ENCODE measurements at regions not wholly inside any gene's neighbourhood (a gene's known extent, or its start where the extent isn't known, plus 50 kb on each side); places are given as distances from the start of the nearest gene placed in this dataset.
"Not testable (repeated sequence)": the region's sequence is repeated elsewhere in the genome, so short reads cannot be mapped to it uniquely, and the experiment has no call there.

DNA sequence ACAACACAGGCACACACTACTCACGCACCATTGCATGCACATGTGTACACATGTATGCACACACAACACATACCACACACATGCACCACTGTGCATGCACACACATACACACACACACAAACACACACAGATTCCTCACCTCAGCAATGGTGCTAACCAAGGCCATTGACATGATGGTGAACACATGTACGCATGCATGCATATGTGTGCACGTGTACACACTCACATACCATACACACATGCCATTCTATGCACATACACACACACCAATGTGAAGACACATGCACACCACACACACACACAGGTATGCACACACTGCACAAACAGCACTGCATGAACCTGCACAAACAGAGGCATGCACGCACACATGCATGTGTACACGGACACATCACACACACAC, 976.0 kb downstream of the DCDC2C start:
- DNase-seq (ENCODE audit: low read depth, low spot score): no peak

DNA sequence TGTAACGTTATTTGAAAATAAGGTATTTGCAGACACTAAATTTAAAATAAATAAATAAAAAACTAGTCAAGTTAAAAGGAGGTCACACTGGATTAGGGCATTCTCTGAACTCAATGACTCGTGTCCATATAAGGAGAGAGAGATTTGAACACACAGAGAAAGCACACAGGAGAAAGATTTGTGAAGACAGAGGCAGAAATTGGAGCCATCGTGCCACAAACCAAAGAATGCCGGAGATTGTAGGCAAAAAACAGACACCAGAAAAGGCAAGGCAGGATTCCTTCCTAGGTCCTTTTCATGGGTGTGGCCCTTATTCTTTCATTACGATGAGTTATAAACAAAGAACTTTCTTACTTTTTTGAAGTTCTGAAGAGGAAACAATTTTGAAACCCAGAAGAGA, 981.5 kb downstream of the DCDC2C start:
- DNase-seq (ENCODE audit: low read depth, low spot score): no peak

DNA sequence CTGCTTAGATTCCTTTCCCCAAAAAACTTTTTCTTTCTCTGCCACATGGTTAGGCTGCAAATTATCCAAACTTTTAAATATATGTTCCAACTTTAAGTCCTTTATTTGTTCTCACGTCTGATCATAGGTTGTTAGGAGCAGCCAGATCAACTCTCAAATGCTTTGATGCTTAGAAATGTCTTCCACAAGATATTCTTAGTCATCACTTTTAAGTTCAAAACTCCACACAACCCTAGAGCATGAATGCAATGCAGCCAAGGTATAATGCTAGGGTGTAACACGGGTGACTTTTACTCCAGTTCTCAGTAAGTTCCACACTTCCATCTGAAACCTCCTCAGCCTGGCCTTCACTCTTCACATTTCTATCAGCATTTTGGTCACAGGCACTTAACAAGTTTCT, 987.5 kb downstream of the DCDC2C start:
- DNase-seq (ENCODE audit: low read depth, low spot score): no peak

DNA sequence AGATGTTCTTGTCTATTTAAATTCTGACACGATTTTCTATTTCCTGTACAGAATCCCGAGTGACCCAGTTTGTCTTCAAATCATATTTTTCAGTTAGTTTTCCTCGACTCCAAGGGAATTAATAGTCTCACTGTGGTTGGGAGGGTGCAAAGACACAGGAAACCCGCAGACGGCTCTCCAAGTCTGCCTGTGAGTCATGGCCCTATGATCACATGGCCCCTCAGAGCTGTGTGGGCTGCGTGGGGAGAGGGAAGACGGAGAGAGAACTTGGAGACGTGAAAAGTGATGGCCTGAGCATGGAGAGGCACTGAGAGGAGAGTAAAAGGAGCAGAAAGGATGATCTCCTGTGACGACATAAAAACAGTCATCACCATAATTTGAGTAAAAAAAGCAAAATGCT, 989.9 kb downstream of the DCDC2C start:
- DNase-seq (ENCODE audit: low read depth, low spot score): no peak

DNA sequence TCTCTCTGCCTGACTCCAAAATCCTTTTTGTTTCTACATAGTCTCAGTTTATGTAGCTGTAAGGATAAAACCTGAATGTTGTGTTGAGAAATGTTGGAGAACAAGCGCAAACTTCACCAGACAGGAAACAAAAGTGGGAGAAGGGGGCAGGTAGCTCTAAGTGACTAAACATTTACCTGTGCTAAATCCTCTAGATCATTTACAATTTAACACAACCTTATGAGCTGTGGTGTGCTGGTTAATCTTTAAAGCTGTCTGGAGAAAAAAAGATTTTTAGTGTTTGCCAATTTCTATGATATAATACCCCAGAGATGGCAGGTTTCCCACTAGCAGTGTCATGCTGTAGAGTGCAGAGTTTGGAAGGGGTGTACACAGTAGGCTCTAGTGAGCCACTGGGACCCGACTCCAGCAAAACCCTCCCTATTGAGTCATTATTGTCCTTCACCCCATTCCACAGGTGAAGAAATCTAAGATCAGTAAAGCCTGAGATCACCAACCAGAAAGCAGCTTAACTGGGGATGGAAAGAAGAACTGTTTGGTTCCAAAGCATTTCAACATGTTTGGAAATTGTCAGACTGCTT, 992.0 kb downstream of the DCDC2C start:
- DNase-seq (ENCODE audit: low read depth, low spot score): no peak

DNA sequence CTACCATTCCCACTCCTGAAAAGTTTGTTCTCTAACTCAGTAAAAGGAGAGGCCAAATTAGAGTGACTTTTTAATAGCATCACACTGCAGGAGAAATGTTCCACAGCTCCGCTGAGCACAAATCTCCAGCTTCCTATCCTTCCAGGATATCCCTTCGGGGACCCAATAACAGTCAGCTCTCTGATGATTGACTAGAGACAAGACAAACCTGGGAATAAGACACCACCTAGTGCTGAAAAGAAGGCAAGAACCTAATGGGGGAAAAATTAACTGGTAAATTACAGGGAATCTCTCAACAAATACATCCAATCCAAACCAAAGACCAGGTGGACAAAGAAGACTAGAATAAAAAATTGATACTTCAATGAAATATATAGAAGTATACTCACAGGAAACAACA, 977.1 kb upstream of the SOX11 start:
- no peak for DNase-seq (ENCODE audit: low read depth, low spot score)

DNA sequence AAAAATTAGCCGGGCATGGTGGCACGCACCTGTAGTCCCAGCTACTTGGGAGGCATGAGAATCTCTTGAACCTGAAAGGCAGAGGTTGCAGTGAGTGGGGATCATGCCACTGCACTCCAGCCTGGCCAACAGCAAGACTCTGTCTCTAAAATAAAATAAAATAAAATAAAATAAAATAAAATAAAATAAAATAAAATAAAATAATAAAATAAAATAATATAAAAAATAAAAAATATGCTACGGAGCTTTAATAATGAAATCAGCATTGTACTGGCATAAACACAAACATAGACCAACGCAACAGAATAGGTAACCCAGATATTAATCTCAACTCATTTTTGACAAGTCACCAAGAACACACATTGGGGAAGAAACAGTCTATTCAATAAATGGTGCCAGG, 973.4 kb upstream of the SOX11 start:
- no peak for DNase-seq (ENCODE audit: low read depth, low spot score)

DNA sequence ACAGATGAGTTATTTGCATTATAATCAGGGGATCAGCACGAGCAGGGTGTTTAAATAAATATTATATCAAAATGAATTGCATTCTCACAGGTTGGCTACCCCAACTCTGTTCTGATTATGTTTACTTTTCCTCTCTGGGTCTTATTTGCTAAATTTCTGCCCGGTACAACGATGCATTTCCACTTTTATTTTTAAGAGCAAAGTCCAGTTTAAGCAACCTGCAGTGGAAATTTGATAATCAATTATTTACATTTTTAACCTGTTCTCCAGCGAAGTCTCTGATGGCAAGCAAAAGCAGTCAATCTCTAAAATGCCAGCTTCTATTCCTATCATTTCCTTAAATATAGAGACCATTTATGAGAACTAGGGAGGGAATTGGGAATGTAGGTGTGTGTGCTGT, 966.6 kb upstream of the SOX11 start:
- DNase-seq (ENCODE audit: low read depth, low spot score): no peak

DNA sequence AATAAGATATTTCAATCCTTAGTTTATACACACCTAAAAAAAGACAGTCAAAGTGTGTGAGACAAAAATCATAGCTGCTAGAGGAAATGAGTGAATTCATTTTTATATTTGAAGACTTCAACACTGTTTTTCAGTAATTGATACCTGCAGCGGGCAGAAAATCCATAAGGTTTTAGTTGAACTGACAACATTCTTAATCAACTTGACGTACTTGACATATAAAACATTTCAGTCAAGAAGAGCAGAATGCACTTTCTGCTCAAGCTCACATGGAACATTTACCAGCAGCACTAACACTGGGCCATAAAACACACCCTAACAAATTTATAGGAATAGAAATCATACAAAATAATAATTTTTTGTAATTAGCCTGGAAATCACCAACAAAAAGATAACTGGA, 959.6 kb upstream of the SOX11 start:
- DNase-seq (ENCODE audit: low read depth, low spot score): no peak

DNA sequence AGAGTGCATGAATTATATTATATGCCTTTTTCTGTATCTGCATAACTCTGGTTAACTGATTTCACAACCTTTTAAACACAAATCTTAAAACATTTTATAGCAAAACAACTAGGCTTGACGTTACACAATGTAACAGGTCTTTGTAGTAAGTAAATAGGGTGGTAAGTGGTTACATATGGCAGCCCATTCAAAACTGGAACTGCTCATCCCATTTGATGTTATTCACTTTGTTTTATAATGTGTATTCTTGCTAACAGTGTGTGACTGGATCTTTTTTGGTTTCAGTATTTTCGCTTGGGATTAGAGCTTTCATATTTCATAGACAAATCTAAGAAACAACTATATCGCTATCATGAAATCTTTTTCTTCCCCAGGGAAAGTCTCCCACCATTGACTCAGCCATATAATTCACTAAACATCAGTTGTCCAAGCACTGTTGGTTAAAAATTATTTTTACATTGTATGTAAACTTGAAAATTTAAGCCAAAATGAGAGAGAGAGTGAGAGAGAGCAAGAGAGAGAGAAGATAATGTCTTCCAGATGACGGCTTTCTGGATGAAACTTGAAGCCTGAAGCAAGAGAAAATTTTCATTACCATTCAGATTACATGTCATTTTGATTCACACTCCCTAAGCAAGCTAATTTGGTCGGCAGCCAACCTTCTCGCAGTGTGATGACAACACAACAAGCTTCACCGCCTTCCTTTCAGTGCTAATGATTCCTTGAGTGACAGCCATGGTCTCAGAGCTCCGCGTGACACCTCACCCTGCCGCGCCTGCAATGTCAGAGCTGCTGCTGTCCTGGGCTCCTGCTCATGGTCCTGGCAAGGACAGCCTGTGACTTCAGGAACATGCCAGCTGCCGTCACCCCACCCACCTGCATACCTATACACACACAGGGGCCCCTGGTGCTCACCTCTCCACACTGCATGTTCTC, 946.9 kb upstream of the SOX11 start:
- DNase-seq (ENCODE audit: low read depth, low spot score): no peak

DNA sequence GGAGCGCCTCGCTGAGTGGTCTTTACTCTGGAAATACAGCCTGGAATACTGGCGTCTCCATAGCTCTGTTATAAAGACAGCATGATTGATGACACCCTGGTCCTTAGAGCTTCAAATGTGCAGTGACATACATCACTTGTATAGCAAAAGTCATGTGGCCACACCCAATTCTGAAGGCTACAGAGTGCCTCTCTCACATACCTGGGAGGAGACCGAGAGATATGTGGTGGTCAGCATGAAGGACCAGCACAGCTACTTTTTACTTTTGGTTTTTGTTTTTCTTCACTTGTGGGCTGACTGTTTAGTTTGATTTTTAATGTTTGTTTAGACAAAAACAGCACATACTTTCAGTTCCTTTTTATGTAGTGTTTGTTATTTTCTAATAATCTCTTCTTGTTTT, 938.5 kb upstream of the SOX11 start:
- DNase-seq (ENCODE audit: low read depth, low spot score): no peak

DNA sequence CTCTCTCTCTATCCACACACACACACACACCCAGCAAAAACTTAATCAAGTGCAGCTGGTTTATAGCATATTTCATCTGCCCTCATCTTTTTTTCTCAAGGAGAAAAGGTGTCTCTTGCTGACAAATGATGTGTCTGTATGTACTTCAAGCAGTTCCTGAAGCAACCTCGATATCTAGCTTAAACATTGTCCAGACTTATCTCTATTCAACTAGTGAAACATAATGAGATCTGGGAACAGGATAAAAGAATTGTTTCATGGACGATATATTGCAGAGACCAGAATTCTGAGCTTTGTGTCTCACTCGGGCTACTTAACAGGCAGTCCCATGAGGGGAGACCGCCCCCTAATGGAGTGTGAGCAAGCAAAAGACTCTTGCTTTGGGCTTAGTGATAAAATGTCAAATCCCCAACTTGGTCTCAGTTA, 929.2 kb upstream of the SOX11 start:
- DNase-seq (ENCODE audit: low read depth, low spot score): peak; percentile 6

DNA sequence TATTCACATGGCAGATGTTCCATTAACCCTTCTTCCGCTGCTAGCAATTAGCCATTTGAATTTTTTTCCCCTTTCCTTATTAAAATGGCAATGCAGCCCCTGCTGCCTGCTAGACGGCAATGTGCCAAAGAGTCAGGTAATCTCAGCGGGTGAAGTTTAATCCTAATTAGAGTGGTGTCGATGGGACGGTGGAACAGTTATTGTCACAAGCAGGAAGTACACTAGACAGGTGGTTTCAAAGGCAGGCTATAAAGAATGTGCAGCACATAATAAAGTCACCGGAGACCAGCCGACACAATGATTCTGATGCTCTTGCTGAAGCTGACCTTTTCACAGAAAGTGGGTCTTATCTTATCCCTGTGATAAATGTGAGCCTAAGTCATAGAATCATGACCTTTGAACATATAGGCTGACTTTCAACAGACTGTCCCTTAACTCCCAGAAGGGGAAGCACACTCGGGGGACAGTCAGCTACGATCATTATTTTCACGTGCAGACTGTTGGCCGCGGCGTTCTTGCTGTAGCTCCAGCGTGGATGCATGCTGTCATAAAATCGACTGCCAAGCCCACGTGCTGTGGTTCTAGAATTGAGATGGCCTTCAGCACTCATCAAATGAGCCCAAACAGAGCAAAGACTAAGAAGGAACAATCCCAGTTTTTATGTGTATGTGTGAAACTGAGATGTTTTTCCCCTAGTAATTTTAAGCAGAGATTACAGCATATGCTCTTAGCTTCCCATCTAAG, 926.2 kb upstream of the SOX11 start:
- no peak for DNase-seq (ENCODE audit: low read depth, low spot score)

DNA sequence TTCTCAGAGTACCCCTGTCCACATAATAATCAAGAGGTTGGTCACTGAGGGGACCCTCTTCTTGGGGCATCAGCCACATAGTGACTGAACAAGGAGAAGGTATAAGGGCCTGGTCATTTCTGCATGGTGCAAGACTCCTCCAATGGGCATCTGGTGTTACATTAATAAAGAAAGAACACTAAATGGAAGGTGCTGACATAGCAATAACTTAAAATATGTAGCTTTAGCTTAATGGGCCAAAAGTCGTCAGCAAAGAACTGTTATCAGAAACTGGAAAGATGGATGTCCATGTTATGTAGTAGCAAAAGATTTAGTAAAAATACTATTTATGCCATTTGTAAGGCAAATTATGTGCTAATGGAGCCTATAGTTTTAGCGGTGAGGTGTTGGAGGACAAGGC, 916.5 kb upstream of the SOX11 start:
- no peak for DNase-seq (ENCODE audit: low read depth, low spot score)

DNA sequence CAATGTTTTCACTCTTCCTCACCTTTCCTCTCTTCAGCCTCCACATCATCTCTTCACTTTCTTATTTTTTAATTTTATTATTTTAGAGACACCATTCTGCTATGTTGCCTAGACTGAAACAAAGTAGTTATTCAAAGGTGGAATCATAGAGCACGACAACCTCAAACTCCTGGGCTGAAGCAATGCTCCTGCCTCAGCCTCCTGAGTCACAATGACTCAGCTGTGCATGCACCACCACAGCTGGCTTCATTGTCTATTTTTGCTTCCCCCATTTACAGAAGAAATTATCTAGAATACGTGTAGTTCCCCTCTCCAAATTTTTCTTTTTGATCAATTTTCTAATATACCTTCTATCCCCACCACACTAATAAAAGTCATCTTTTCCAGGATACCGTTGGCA, 911.5 kb upstream of the SOX11 start:
- no peak for DNase-seq (ENCODE audit: low read depth, low spot score)

DNA sequence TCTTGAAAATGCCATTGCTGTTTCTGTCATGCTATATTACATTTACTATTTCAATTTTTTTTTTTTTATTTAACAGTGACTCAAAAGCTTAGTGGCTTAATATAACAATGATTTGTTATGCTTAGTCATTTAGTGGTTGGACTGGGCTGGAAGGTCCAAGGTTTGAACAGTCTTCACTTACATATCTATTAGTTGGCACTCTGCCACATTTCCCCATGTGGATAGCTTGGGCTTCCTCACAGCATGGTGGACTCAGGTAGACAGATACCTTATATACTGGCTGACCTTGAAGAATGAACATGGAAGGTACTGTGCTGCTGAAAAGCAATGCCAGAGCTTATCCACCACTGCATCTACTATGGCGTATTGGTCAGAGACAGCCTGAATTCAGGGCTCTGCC, 909.5 kb upstream of the SOX11 start:
- no peak for DNase-seq (ENCODE audit: low read depth, low spot score)

DNA sequence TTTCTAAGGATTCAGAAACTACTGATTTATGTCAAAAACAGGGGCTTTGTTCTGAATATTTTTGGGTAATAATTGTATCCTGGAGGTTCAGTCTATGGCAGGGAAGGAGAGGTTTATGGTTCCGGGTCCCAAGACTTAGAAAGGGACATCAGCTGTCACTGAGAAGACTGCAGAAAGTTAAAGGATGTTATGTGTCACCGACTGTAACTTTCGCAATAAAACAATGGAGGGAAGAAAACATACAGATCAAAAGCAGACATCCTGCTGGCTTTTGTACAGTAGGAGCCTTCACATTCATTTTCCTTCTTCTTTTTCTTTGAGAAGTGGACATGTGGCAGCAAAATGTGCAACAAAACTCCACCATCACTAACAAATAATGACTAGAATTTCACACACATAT, 900.7 kb upstream of the SOX11 start:
- DNase-seq (ENCODE audit: low read depth, low spot score): no peak

DNA sequence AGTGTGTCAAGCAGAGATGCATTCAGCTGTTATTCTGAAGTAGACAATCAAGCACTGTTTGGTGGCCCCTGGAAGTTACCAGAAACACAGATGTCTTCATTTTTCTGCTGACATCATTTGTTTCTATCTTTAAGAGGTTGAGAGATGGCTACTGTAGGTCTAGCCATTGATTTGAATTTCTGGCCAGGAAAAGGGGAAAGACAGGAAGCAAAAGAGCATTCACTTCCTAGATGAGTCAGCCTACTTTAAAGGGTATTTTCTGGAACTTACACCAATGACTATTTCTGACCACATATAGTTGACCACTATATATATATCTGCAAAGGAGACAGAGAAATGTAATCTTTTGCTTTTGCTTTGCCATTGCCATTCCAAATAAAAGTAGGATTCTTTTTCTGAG, 900.1 kb upstream of the SOX11 start:
- DNase-seq (ENCODE audit: low read depth, low spot score): no peak

DNA sequence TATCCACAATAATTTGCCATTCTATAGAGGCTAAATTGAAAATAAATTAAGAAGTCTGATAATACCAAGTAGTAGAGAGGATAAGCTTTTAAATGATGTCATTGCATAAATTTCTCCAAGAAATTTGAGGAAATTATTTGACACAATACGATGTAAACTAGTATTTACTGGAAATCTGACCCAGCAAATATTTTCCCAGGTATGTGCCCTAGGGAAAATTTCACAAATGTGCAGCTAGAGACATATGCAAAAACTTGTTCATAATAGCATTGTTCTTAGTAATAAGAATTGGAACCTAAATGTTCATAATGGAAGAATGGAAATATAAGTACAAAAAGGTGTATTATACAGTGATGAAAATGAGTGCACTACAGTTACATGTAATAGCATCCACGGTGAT, 888.8 kb upstream of the SOX11 start:
- no peak for DNase-seq (ENCODE audit: low read depth, low spot score)

DNA sequence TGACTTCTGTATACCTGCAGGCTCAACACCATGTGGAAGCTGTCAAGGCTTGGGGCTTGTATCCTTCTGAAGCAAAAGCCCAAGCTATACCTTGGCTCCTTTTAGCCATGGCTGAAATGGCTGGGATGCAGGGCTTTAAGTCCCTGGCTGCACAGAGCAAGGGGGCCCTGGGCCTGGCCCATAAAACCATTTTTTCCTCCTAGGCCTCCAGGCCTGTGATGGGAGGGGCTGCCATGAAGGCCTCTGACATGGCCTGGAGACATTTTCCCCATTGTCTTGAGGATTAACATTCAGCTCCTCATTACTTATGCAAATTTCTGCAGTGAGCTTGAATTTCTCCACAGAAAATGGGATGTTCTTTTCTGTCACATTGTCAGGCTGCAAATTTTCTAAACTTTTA, 878.0 kb upstream of the SOX11 start:
- not testable (repeated sequence) for DNase-seq (ENCODE audit: low read depth, low spot score)

DNA sequence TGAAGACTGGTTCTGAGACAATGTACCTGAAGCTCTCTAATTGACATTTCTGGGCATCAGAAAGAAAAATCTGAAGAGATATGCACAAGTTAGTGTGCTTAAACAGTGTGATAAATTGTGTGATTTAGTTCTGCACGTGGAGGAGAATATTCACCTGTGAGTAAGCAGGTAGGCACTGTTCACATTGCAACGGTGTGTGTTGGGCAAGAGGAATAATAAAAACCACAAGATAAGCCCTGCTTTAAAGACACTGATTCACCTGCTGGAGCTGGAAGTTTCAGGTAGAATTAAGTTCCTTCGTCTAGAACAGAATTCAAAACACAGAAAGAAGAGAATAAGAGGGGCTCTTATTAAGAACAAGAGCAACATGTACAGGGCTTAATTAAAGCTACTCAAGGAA, 864.3 kb upstream of the SOX11 start:
- no peak for DNase-seq (ENCODE audit: low read depth, low spot score)

DNA sequence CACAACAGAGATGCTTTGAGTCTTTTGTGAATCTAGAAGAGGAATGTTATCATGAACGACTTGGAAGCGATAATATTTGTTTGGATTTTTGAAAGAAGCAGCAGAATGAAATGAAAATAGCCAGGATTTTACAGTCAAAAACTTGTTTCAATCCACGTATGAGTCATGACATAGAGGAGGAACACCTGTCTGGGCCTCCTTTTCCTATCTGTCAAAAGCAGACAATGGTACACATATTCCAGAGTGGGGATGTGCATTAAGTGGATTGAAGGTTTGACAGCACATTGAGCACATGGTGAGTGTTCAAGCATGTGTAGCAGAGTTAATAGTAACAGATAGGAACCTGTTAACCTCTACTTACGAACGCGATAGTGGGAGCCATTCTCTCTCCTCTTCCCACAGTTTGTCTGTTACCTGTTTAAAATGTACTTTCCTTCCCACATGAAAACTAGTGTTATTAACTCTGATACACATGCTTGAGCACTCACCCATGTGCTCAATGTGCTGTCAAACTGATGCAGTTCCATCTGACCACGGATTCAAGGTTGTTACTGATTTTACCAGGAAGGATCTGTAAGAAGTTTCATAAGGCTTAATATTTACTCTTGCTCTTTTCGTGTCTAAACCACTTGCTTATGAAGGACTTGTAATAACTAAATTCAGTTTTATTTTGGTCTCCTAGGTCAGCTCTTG, 863.4 kb upstream of the SOX11 start:
- DNase-seq (ENCODE audit: low read depth, low spot score): no peak

Measured in smooth muscle cell of the brain vasculature (primary cell).